Activated CD4-positive, alpha-beta T cell treated with anti-CD3 and anti-CD28 coated beads for 36 hours (primary cell): ENCODE measurements at regions not wholly inside any gene's neighbourhood (a gene's known extent, or its start where the extent isn't known, plus 50 kb on each side); places are given as distances from the start of the nearest gene placed in this dataset.

Source experiments
- ATAC-seq: fragments of 200-7000 bp; cut with Tn5 transposase; one replicate; pipeline ENCODE4 v1.10.0; 2021; ENCODE audit warnings: mild to moderate bottlenecking, moderate library complexity
- CTCF ChIA-PET: fragments of 350-600 bp; sonication (Branson Sonifier 250); formaldehyde crosslinking; loops from one replicate; lab custom pipeline; 2021; ENCODE audit warnings: antibody characterized with exemption; lab: Charles Lee
- POLR2A ChIA-PET: fragments of 350-600 bp; sonication (Branson Sonifier 250); formaldehyde crosslinking; loops from one replicate; lab custom pipeline; 2021; ENCODE audit warnings: antibody characterized with exemption, inconsistent platforms; lab: Charles Lee
- DNase-seq: peaks from one replicate; pipeline ENCODE4 v3.0.0-alpha.2; 2020
- H3K27ac Mint-ChIP-seq: one replicate; pipeline ENCODE4 v1.8.0; 2021; ENCODE audit warnings: mixed read lengths
- H3K27me3 Mint-ChIP-seq: one replicate; pipeline ENCODE4 v1.8.0; 2021; ENCODE audit warnings: mixed read lengths
- H3K36me3 Mint-ChIP-seq: one replicate; pipeline ENCODE4 v1.8.0; 2021; ENCODE audit warnings: low read depth, mixed read lengths
- H3K4me1 Mint-ChIP-seq: one replicate; pipeline ENCODE4 v1.8.0; 2021; ENCODE audit warnings: mixed read lengths
- H3K4me3 Mint-ChIP-seq: one replicate; pipeline ENCODE4 v1.8.0; 2021; ENCODE audit warnings: mild to moderate bottlenecking, moderate library complexity, mixed read lengths
- H3K9me3 Mint-ChIP-seq: one replicate; pipeline ENCODE4 v1.8.0; 2021; ENCODE audit warnings: low read depth, mixed read lengths
- intact Hi-C, 2 experiments: fragments of 100-400 bp; cut with DNase I in 1 of 2; cut with micrococcal nuclease in 1 of 2; formaldehyde crosslinking; loops; one replicate each; pipeline versions ENCODE4 v1.14.2 to v1.15.1; 2022 to 2024; cut with DNase I, micrococcal nuclease

- ATAC-seq (no peak), DNase-seq (no peak)
- Mint-ChIP-seq H3K4me3 (no peak overlapping the region), H3K36me3 (no peaks in the 10 kb centered on the region), H3K4me1 (no peaks in the 10 kb centered on the region), H3K27ac (no peak overlapping the region), H3K9me3 (peaks cover 2% of the 10 kb centered on the region), H3K27me3 (peaks cover 8% of the 10 kb centered on the region)
- CTCF ChIA-PET, result interaction anchor here (0.7 to 1.5 kb wide), 2 partner anchors 16 to 200 kb away, joined by 3 to 4 read pairs; no protein-coding TSS in a partner anchor
- POLR2A ChIA-PET, result no interaction called here
- intact Hi-C loops, result no loop called here
These were observed 102.5 kb downstream of the ZNF518B start for GRCh38 chr4:10354746-10355145.

- POLR2A ChIA-PET, result no interaction called here
- Mint-ChIP-seq H3K27ac (no peak overlapping the region), H3K4me1 (no peaks in the 10 kb centered on the region), H3K4me3 (no peak overlapping the region), H3K27me3 (peaks cover 10% of the 10 kb centered on the region), H3K9me3 (peaks cover 2% of the 10 kb centered on the region), H3K36me3 (no peaks in the 10 kb centered on the region)
- no peak for DNase-seq
- intact Hi-C loops, result no loop called here
- CTCF ChIA-PET, result interaction anchor here (0.9 to 1.5 kb wide), 2 partner anchors 17 to 195 kb away, joined by 3 read pairs; no protein-coding TSS in a partner anchor
- no peak for ATAC-seq
These were observed 103.0 kb downstream of the ZNF518B start for GRCh38 chr4:10354225-10354624.

DNA sequence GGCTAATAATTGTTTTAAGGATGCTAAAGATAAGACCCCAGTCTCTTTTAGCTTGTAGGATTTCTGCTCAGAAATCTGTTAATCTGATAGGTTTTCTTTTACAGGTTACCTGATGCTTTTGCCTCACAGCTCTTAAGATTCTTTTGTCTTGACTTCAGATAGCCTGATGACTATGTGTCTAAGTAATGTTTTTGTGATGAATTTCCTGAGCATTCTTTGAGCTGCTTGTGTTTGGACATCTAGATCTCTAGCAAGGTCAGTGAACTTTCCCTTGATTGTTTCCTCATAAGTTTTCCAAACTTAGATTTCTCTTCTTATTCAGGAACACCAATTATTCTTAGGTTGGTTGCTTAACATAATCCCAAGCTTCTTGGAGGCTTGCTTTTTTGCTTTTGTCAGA lies 104.1 kb downstream of the ZNF518B start:
- ATAC-seq, result no peak
- H3K36me3 Mint-ChIP-seq, result no peaks in the 10 kb centered on the region
- intact Hi-C loops, result no loop called here
- H3K27me3 Mint-ChIP-seq, result peaks cover 10% of the 10 kb centered on the region
- CTCF ChIA-PET, result no interaction called here
- H3K4me3 Mint-ChIP-seq, result no peak overlapping the region
- no peaks in the 10 kb centered on the region for H3K4me1 Mint-ChIP-seq
- DNase-seq, result no peak
- peaks cover 2% of the 10 kb centered on the region for H3K9me3 Mint-ChIP-seq
- POLR2A ChIA-PET, result no interaction called here
- H3K27ac Mint-ChIP-seq, result no peak overlapping the region

DNA sequence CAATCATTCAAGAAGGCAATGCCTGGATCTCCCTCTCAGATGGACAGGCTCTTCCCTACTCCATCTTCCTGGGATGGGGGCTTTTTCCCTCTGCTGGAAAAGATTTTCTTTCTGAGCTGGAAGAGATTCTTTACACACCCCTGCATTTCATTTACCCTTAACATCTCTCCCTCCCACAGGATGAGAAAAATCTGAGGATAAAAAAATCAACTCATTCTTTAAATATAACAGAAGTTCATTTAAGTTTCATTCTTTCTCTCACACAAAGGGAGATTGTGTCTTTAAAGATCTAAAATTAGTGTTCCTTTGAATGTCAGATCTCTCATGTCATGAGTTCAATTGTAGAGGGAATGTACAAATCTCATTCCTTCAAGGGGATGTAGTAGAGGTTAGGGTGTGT lies 109.0 kb downstream of the ZNF518B start:
- no peaks in the 10 kb centered on the region for H3K36me3 Mint-ChIP-seq
- DNase-seq, result no peak
- ChIA-PET POLR2A (no interaction called here), CTCF (no interaction called here)
- ATAC-seq, result no peak
- no peaks in the 10 kb centered on the region for H3K4me1 Mint-ChIP-seq
- H3K4me3 Mint-ChIP-seq, result no peak overlapping the region
- H3K27ac Mint-ChIP-seq, result no peak overlapping the region
- intact Hi-C loops, result no loop called here
- H3K27me3 Mint-ChIP-seq, result peaks cover 7% of the 10 kb centered on the region
- peaks cover 2% of the 10 kb centered on the region for H3K9me3 Mint-ChIP-seq

DNA sequence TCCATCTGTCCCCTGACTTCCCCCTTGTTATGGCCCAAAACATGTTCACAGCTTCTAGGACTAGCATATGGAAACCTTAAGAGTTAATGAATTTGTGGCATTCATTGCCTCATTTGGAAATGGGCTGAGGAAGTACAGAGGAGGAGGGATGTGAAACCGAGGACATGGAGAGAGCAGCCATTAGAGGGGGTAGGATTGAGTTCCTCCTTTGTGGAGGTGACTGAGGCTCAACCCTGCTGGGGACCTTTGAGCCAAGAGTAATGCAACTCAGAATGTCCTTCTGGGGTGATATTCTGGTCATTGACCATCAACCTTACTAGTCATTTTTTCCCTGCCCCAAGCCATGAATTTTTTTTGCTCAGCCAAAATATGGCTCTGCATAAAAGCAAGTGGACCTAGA lies 109.4 kb downstream of the ZNF518B start:
- POLR2A ChIA-PET, result no interaction called here
- intact Hi-C loops, result no loop called here
- no peak overlapping the region for H3K27ac Mint-ChIP-seq
- H3K9me3 Mint-ChIP-seq, result peaks cover 2% of the 10 kb centered on the region
- H3K4me1 Mint-ChIP-seq, result no peaks in the 10 kb centered on the region
- no peak overlapping the region for H3K4me3 Mint-ChIP-seq
- ATAC-seq (no peak), DNase-seq (no peak)
- CTCF ChIA-PET, result no interaction called here
- H3K27me3 Mint-ChIP-seq, result peaks cover 7% of the 10 kb centered on the region
- no peaks in the 10 kb centered on the region for H3K36me3 Mint-ChIP-seq

- no peak overlapping the region for H3K4me3 Mint-ChIP-seq
- no peaks in the 10 kb centered on the region for H3K36me3 Mint-ChIP-seq
- no peaks in the 10 kb centered on the region for H3K9me3 Mint-ChIP-seq
- H3K27ac Mint-ChIP-seq, result no peak overlapping the region
- POLR2A ChIA-PET, result no interaction called here
- peaks cover 4% of the 10 kb centered on the region for H3K27me3 Mint-ChIP-seq
- intact Hi-C loops, result no loop called here
- CTCF ChIA-PET, result no interaction called here
- ATAC-seq, result no peak
- DNase-seq, result no peak
- no peaks in the 10 kb centered on the region for H3K4me1 Mint-ChIP-seq
These were observed 109.9 kb downstream of the ZNF518B start for GRCh38 chr4:10347281-10347795.

- no peaks in the 10 kb centered on the region for H3K4me1 Mint-ChIP-seq
- DNase-seq, result no peak
- ATAC-seq, result no peak
- intact Hi-C loops, result no loop called here
- H3K9me3 Mint-ChIP-seq, result no peaks in the 10 kb centered on the region
- H3K27me3 Mint-ChIP-seq, result peaks cover 4% of the 10 kb centered on the region
- ChIA-PET POLR2A (interaction anchor here (0.6 kb wide), 1 partner anchor 18 kb away, joined by 3 read pairs; no protein-coding TSS in a partner anchor), CTCF (interaction anchor here (1.1 to 1.2 kb wide), 2 partner anchors 9 to 192 kb away, joined by 3 read pairs; no protein-coding TSS in a partner anchor)
- no peaks in the 10 kb centered on the region for H3K36me3 Mint-ChIP-seq
- H3K4me3 Mint-ChIP-seq, result no peak overlapping the region
- no peak overlapping the region for H3K27ac Mint-ChIP-seq
These were observed 111.2 kb downstream of the ZNF518B start for GRCh38 chr4:10346023-10346422.

GRCh38 chr4:10345381-10345784 lies 111.8 kb downstream of the ZNF518B start:
- intact Hi-C loops, result no loop called here
- Mint-ChIP-seq H3K27ac (no peak overlapping the region), H3K4me1 (no peaks in the 10 kb centered on the region), H3K4me3 (no peak overlapping the region), H3K36me3 (no peaks in the 10 kb centered on the region), H3K9me3 (no peaks in the 10 kb centered on the region), H3K27me3 (peaks cover 2% of the 10 kb centered on the region)
- ChIA-PET POLR2A (no interaction called here), CTCF (interaction anchor here (1.1 to 1.2 kb wide), 2 partner anchors 8 to 193 kb away, joined by 3 read pairs; no protein-coding TSS in a partner anchor)
- ATAC-seq (no peak), DNase-seq (no peak)

DNA sequence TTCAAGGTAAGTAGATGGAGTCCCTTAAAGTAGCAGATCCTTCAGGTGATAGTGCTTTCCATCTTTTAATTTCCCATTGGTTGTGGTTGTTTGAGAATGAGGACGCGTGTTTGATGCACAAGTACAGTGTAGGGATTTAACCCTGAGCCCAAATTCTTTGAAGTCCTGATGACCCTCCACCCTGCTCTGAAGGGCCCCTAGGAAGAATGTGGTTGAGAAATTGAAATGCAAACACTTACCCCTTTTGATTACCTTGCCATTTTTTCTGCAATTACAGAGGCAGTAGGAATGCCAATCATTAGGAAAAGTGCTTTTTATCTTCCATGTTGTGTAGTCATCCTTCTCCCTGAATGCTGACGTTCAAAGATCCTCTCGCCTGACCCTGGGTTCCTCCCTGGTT lies 112.4 kb downstream of the ZNF518B start:
- DNase-seq (no peak), ATAC-seq (no peak)
- Mint-ChIP-seq H3K36me3 (no peaks in the 10 kb centered on the region), H3K4me3 (no peak overlapping the region), H3K27me3 (peaks cover 2% of the 10 kb centered on the region), H3K4me1 (no peaks in the 10 kb centered on the region), H3K27ac (no peak overlapping the region), H3K9me3 (no peaks in the 10 kb centered on the region)
- ChIA-PET CTCF (no interaction called here), POLR2A (no interaction called here)
- intact Hi-C loops, result no loop called here

DNA sequence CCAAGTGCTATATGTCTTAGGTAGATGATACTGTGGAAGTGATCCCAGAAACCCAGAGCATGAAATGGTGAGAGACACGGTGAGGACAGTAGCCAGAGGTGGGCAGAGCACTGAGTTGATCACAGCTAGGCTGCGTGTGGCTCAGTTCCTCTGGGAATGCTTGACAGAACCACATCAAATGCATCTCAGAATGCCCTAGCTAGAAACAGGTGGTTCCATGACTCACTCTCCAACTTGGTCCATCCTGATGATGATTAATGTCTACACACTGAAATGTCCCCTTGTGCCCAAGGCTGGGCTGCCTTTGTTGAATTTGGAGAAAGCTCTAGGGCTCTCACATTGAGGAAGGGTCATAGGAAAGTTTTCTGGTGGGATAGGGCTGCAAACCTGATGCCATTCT lies 113.6 kb downstream of the ZNF518B start:
- Mint-ChIP-seq H3K9me3 (no peaks in the 10 kb centered on the region), H3K4me1 (no peaks in the 10 kb centered on the region), H3K27ac (no peak overlapping the region), H3K36me3 (no peaks in the 10 kb centered on the region), H3K27me3 (no peaks in the 10 kb centered on the region), H3K4me3 (no peak overlapping the region)
- ChIA-PET POLR2A (no interaction called here), CTCF (no interaction called here)
- ATAC-seq (no peak), DNase-seq (no peak)
- intact Hi-C loops, result no loop called here

DNA sequence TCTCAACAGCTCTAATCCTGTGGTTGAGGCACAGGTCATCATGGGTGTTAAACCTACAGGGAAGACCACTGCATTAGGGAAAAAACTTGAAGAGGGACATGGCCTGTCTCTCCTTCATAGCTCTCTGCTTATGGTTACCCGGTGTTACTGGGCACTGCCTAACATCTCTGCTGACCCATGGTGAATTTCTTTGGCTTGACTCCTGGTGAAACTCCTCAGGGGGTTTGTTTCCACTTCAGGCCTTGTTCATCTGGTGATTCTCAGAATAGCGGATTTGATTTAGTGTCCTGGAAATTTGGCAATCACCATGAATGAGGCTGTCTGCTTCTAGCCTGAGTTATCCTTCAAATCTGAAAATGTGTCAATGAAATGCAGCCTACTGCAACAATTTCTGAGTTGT lies 114.4 kb downstream of the ZNF518B start:
- CTCF ChIA-PET, result no interaction called here
- Mint-ChIP-seq H3K4me3 (no peak overlapping the region), H3K27me3 (peaks cover 1% of the 10 kb centered on the region), H3K9me3 (no peaks in the 10 kb centered on the region), H3K27ac (no peak overlapping the region), H3K4me1 (no peaks in the 10 kb centered on the region), H3K36me3 (no peaks in the 10 kb centered on the region)
- intact Hi-C loops, result no loop called here
- POLR2A ChIA-PET, result no interaction called here
- ATAC-seq (no peak), DNase-seq (no peak)

- H3K36me3 Mint-ChIP-seq, result no peaks in the 10 kb centered on the region
- H3K4me3 Mint-ChIP-seq, result no peak overlapping the region
- intact Hi-C loops, result no loop called here
- ATAC-seq (no peak), DNase-seq (no peak)
- ChIA-PET CTCF (no interaction called here), POLR2A (no interaction called here)
- H3K9me3 Mint-ChIP-seq, result no peaks in the 10 kb centered on the region
- H3K27ac Mint-ChIP-seq, result no peak overlapping the region
- H3K4me1 Mint-ChIP-seq, result no peaks in the 10 kb centered on the region
- H3K27me3 Mint-ChIP-seq, result peaks cover 8% of the 10 kb centered on the region
These were observed 120.8 kb downstream of the ZNF518B start for GRCh38 chr4:10336471-10336870.
